Peyer's patch (tissue), 4 donors: ENCODE measurements at regions not wholly inside any gene's neighbourhood (a gene's known extent, or its start where the extent isn't known, plus 50 kb on each side); places are given as distances from the start of the nearest gene placed in this dataset.

ENCODE experiments used
- CTCF ChIP-seq, 6 experiments: fragments of 450-650 bp in 4 of 6; fragments of 200-600 bp in 2 of 6; sonication (generic) in 1 of 6; IDR thresholded peaks; one replicate each; pipeline ENCODE4 v1.5.1; 2017 to 2019; ENCODE audit warnings: antibody characterized with exemption in 6 of 6, mild to moderate bottlenecking in 3 of 6, moderate library complexity in 1 of 6
- POLR2A ChIP-seq, 2 donors: fragments of 450-650 bp; IDR thresholded peaks; one replicate each; pipeline ENCODE4 v1.5.1; 2017; ENCODE audit warnings: antibody characterized with exemption in 2 of 2, mild to moderate bottlenecking in 2 of 2, moderate library complexity in 2 of 2

DNA sequence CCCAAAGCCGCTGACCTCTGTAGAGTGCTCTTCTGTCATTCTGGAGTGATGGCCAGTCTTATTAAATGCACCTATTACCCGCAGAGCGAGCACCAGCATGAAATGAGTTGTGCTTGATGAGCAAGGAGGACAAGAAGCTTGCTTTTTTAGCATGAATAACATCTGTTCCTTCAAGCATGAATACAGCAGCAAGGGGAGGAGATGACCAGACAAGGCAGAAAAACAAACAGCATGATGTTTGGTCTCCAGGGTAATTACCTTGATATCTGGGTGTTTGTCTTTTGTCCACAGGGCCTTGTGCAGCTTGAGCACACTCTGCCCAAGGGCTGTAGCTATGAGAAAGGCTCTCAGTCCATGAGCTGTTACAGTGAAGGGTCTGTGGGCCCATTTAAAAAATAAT is 324.8 kb upstream of the DDX53 start:
- TF ChIP-seq POLR2A (IDR thresholded peaks at IDR 0.05) (no peak), CTCF (IDR thresholded peaks at IDR 0.05) (no peak)
